HepG2 (cell line): ENCODE measurements at regions not wholly inside any gene's neighbourhood (a gene's known extent, or its start where the extent isn't known, plus 50 kb on each side); places are given as distances from the start of the nearest gene placed in this dataset.
A peak's percentile ranks its signal among the peaks of the same experiment; 100 is the strongest.

ENCODE experiments used
- ATAC-seq: fragments of 200-7000 bp; cut with Tn5 transposase; 3 replicates; pipeline ENCODE4 v1.9.1; 2020; ENCODE audit warnings: mild to moderate bottlenecking, moderate library complexity
- BruUV-seq: library from RNA; stranded (reverse); fragments of 400-500 nt; replicated peaks from 2 replicates; lab custom pipeline; 2021; lab: Mats Ljungman, UMichigan
- CTCF ChIA-PET: fragments of 300-600 bp; formaldehyde crosslinking; extraction: SDS; loops from one replicate; lab custom pipeline; 2021; ENCODE audit warnings: low total read pairs, inconsistent platforms, low intra/inter-chr PET ratio; lab: Yijun Ruan, JAX
- POLR2A ChIA-PET: fragments of 350-600 bp; sonication (Branson Sonifier 250); formaldehyde crosslinking; loops from one replicate; lab custom pipeline; 2020; ENCODE audit warnings: antibody characterized with exemption, inconsistent platforms; lab: Yijun Ruan, JAX
- DNase-seq: peaks from one replicate; pipeline ENCODE4 v3.0.0-alpha.2; 2015; ENCODE audit warnings: low spot score
- FAIRE-seq: peaks from 3 replicates; lab custom pipeline; 2011; peaks lifted over from hg19 to GRCh38; lab: Jason Lieb, UNC
- H2AFZ ChIP-seq: one replicate; pipeline ENCODE4 v1.6.1; 2011; ENCODE audit warnings: low read length, inconsistent platforms
- H3K27ac ChIP-seq: fragments of 300-600 bp; 3 replicates; pipeline ENCODE4 v1.8.0; 2011; ENCODE audit warnings: mixed run types, mild to moderate bottlenecking, mixed read lengths, low read length, inconsistent platforms; ENCODE audit not compliant: insufficient read depth; ENCODE audit errors: extremely low read length
- H3K27me3 ChIP-seq, 2 experiments: fragments of 200-600 bp in 1 of 2; 2 replicates in 1 of 2; 3 replicates in 1 of 2; pipeline versions ENCODE4 v1.6.0 to v1.8.0; 2011; ENCODE audit warnings: low read length in 2 of 2, mild to moderate bottlenecking in 2 of 2, moderate library complexity in 2 of 2, inconsistent platforms in 1 of 2; ENCODE audit not compliant: insufficient read depth in 2 of 2, control insufficient read depth in 1 of 2
- H3K36me3 ChIP-seq, 2 experiments: fragments of 200-600 bp in 1 of 2; replicated peaks in 1 of 2; 2 replicates in 1 of 2; 3 replicates in 1 of 2; pipeline versions ENCODE4 v1.5.1 to v1.8.0; 2011; ENCODE audit warnings: low read length in 2 of 2, inconsistent platforms in 1 of 2; ENCODE audit not compliant: insufficient read depth in 2 of 2, control insufficient read depth in 1 of 2
- H3K4me1 ChIP-seq: 2 replicates; pipeline ENCODE4 v1.5.1; 2012; ENCODE audit warnings: low read length, inconsistent platforms; ENCODE audit not compliant: insufficient read depth
- H3K4me2 ChIP-seq: 2 replicates; pipeline ENCODE4 v1.6.0; 2011; ENCODE audit warnings: low read depth, low read length, inconsistent platforms
- H3K4me3 ChIP-seq, 3 experiments: fragments of 200-600 bp in 1 of 3; sonication (generic), shearing (Covaris generic) in 1 of 3; replicated peaks in 1 of 3; 2 replicates each; pipeline ENCODE4 v1.5.1; 2011 to 2016; ENCODE audit warnings: low read length in 3 of 3, inconsistent platforms in 2 of 3, low read depth in 2 of 3, mild to moderate bottlenecking in 2 of 3, control low read depth in 1 of 3, mixed read lengths in 1 of 3; ENCODE audit not compliant: insufficient read depth in 1 of 3
- H3K79me2 ChIP-seq: one replicate; pipeline ENCODE4 v1.6.1; 2011; ENCODE audit warnings: low read length, inconsistent platforms; ENCODE audit not compliant: insufficient read depth
- H3K9ac ChIP-seq: 2 replicates; pipeline ENCODE4 v1.6.0; 2011; ENCODE audit warnings: mild to moderate bottlenecking, low read depth, low read length, inconsistent platforms; ENCODE audit not compliant: insufficient read depth
- H3K9me3 ChIP-seq: 2 replicates; pipeline ENCODE4 v1.5.1; 2012; ENCODE audit warnings: mild to moderate bottlenecking, low read length
- H4K20me1 ChIP-seq: 2 replicates; pipeline ENCODE4 v1.6.0; 2011; ENCODE audit warnings: inconsistent platforms, mild to moderate bottlenecking, low read length, moderate library complexity; ENCODE audit not compliant: insufficient read depth
- CEBPB ChIP-seq: IDR thresholded peaks from 2 replicates; pipeline ENCODE4 v1.6.1; 2011; ENCODE audit warnings: low read depth, low read length, improper control_type of control experiment, borderline replicate concordance
- CTCF ChIP-seq: sonication (generic); formaldehyde crosslinking; IDR thresholded peaks from 2 replicates; pipeline ENCODE4 v1.5.0; 2020; ENCODE audit warnings: mild to moderate bottlenecking, missing genetic modification reagents, moderate library complexity
- ELK4 ChIP-seq: sonication (generic); formaldehyde crosslinking; IDR thresholded peaks from 2 replicates; pipeline ENCODE4 v1.9.0; 2021; ENCODE audit warnings: missing genetic modification reagents, borderline replicate concordance
- HNRNPLL ChIP-seq: fragments of 200-400 bp; formaldehyde crosslinking; IDR thresholded peaks from 2 replicates; pipeline ENCODE4 v1.6.1; 2017; ENCODE audit warnings: mild to moderate bottlenecking, low read depth, low read length; ENCODE audit not compliant: poor library complexity, severe bottlenecking
- NFE2L2 ChIP-seq: fragments of 150-350 bp; IDR thresholded peaks from 2 replicates; pipeline ENCODE4 v1.6.1; 2014; ENCODE audit warnings: low read length
- NR1H2 ChIP-seq: sonication (generic); formaldehyde crosslinking; IDR thresholded peaks from 2 replicates; pipeline ENCODE4 v1.8.1; 2022; ENCODE audit warnings: low read depth, missing genetic modification reagents, borderline replicate concordance
- PRDM4 ChIP-seq: sonication (generic); formaldehyde crosslinking; IDR thresholded peaks from 2 replicates; pipeline ENCODE4 v1.9.0; 2021; ENCODE audit warnings: missing genetic modification reagents, borderline replicate concordance
- ZFP36 ChIP-seq: fragments of 150-350 bp; IDR thresholded peaks from 2 replicates; pipeline ENCODE4 v1.6.1; 2018; ENCODE audit warnings: borderline replicate concordance, low read length, low read depth; ENCODE audit not compliant: partially characterized antibody
- ZMAT3 ChIP-seq: sonication (generic); formaldehyde crosslinking; conservative IDR thresholded peaks from 2 replicates; pipeline ENCODE4 v1.7.0; 2021; ENCODE audit warnings: missing genetic modification reagents
- ZNF7 ChIP-seq: IDR thresholded peaks from 2 replicates; pipeline ENCODE4 v1.6.1; 2016; ENCODE audit warnings: missing biosample characterization, missing genetic modification reagents
- ZNF839 ChIP-seq: sonication (generic); formaldehyde crosslinking; IDR thresholded peaks from 2 replicates; pipeline ENCODE4 v1.4.0; 2020; ENCODE audit warnings: missing genetic modification reagents, mild to moderate bottlenecking, borderline replicate concordance
- ZSCAN5A ChIP-seq: sonication (generic); formaldehyde crosslinking; IDR thresholded peaks from 2 replicates; pipeline ENCODE4 v1.8.0; 2022; ENCODE audit warnings: mild to moderate bottlenecking, missing genetic modification reagents, borderline replicate concordance
- WGBS: methylation state at CpG from one replicate; pipeline ENCODE4 v1.1.6; 2017; ENCODE audit warnings: low lambda C conversion rate; 5-methylcytosine and 5-hydroxymethylcytosine counted together
- in situ Hi-C: cut with HindIII; loops from 2 replicates; pipeline ENCODE4 v1.10.0; 2017; ENCODE audit warnings: low pct_unique_long_range_greater_than_20kb; ENCODE audit not compliant: extremely low pct_ligation_motif_present
- intact Hi-C: fragments of 100-400 bp; cut with micrococcal nuclease; formaldehyde crosslinking; loops from one replicate; pipeline ENCODE4 v1.10.0; 2022; ENCODE audit not compliant: unreplicated experiment

- Histone ChIP-seq H2AFZ (no peak overlapping the region), H3K36me3 (no peaks in the 10 kb centered on the region), H4K20me1 (no peaks in the 10 kb centered on the region), H3K4me1 (no peaks in the 10 kb centered on the region), H3K27ac (no peak overlapping the region), H3K9me3 (peaks cover 34% of the 10 kb centered on the region), H3K27me3 (no peaks in the 10 kb centered on the region), H3K4me3 (no peak overlapping the region), H3K4me2 (no peak overlapping the region), H3K9ac (no peak overlapping the region), H3K79me2 (no peaks in the 10 kb centered on the region)
- FAIRE-seq = no peak
- CTCF ChIA-PET = no interaction called here
- TF ChIP-seq ZNF839 (CRISPR knock-in tag) (no peak), CEBPB (peak; percentile 8; the same call in 1 of the 2 replicates)
- no TSS peak for BruUV-seq
- ATAC-seq = no peak
- POLR2A ChIA-PET = no interaction called here
- WGBS = 16% methylated on average over 4 of the region's 4 CpGs
- in situ Hi-C loops = no loop called here
- intact Hi-C loops = no loop called here
- DNase-seq = no peak
Measured at GRCh38 chrY:8064500-8064899, 1152.9 kb upstream of the AMELY start.

GRCh38 chrY:8063973-8064372, 1152.4 kb upstream of the AMELY start:
- intact Hi-C loops (no loop called here), in situ Hi-C loops (no loop called here)
- FAIRE-seq (no peak), DNase-seq (no peak), ATAC-seq (no peak)
- 0% methylated on average over 1 of the region's 2 CpGs for WGBS
- no peak overlapping the region for H3K27ac ChIP-seq
- peaks cover 39% of the 10 kb centered on the region for H3K9me3 ChIP-seq
- no peaks in the 10 kb centered on the region for H4K20me1 ChIP-seq
- no TSS peak for BruUV-seq
- no peak overlapping the region for H3K4me3 ChIP-seq
- no peak overlapping the region for H3K4me2 ChIP-seq
- no peaks in the 10 kb centered on the region for H3K36me3 ChIP-seq
- H3K4me1 ChIP-seq = no peaks in the 10 kb centered on the region
- H3K79me2 ChIP-seq = no peaks in the 10 kb centered on the region
- ChIA-PET POLR2A (no interaction called here), CTCF (no interaction called here)
- H2AFZ ChIP-seq = no peak overlapping the region
- H3K27me3 ChIP-seq = no peaks in the 10 kb centered on the region
- H3K9ac ChIP-seq = no peak overlapping the region
- no peak for TF ChIP-seq NR1H2 (CRISPR knock-in tag)
- no peak for TF ChIP-seq ZFP36
- TF ChIP-seq NFE2L2 = no peak
- no peak for TF ChIP-seq CTCF (CRISPR knock-in tag)
- no peak for TF ChIP-seq PRDM4 (CRISPR knock-in tag)
- TF ChIP-seq ZNF7 (CRISPR knock-in tag) = no peak
- TF ChIP-seq ELK4 (CRISPR knock-in tag) = no peak
- no peak for TF ChIP-seq ZSCAN5A
- no peak for TF ChIP-seq HNRNPLL
- TF ChIP-seq ZMAT3 = no peak
